GM21825 (cell line): ENCODE measurements at regions not wholly inside any gene's neighbourhood (a gene's known extent, or its start where the extent isn't known, plus 50 kb on each side); places are given as distances from the start of the nearest gene placed in this dataset.
"Not testable (repeated sequence)": the region's sequence is repeated elsewhere in the genome, so short reads cannot be mapped to it uniquely, and the experiment has no call there.

Experiments used
- ATAC-seq: cut with Tn5 transposase; IDR thresholded peaks from one replicate; pipeline ENCODE4 v1.9.1; 2021; ENCODE audit warnings: mild to moderate bottlenecking, moderate library complexity; ENCODE audit not compliant: unreplicated experiment

- ATAC-seq: no peak
These were observed 96.6 kb upstream of the B3GAT2 start for GRCh38 chr6:71053475-71053874.

GRCh38 chr6:71056656-71057055 lies 99.8 kb upstream of the B3GAT2 start:
- no peak for ATAC-seq

DNA sequence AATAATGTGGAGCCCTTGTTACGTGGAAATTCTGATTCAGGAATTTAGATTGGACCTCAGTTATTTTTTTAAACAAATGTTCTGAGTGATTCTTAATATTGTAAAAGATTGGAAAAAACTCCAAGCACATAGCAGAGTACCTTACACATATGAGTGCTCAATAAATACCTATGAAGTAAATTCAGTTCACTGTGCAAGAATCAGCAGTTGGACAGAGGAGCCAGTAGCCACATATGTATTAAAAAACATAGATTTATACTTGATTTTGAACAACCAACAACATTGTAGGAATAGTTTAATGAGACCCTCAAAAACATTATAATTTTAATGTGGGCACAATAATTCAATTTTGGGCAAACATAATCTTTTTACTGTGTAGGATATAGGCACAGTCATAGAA lies 109.3 kb upstream of the B3GAT2 start:
- ATAC-seq: no peak

DNA sequence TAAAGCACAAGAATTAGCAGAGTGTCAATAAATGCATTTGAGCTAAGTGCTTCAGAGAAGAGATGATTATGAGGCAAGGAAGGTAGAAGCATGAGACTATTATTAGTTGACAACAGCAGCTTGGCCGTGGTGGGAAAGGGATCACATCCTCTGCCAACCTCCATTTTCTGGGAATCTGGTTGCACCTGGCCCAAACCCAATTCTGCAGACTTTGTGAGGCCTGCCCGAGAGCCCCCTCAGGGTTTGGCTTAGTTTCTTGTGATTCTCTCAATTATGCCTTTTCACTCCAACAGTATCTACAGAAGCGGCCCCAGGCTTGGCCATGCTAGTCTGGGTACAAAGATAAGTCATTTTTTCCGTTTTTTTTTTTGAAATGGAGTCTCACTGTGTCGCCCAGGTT lies 111.0 kb upstream of the B3GAT2 start:
- ATAC-seq: no peak

DNA sequence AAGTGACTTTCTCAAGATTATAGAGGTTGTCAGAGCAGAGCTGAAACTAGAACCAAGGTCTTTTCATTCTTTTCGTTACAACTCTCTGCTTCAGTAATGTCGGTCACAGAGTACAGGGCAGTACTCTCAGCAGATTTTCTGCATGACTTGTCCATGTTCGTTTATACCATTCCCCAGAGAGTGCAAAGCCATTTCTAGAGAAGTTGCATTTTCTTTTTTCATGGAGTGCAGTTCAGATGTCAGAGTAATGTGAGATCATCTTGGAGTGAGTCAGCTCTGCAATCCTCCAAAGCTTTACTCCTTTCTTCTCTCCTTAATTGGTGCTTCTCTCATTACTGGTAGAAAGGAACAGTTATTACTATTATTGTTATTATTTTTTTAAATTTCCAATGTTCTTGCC lies 115.6 kb upstream of the B3GAT2 start:
- no peak for ATAC-seq

DNA sequence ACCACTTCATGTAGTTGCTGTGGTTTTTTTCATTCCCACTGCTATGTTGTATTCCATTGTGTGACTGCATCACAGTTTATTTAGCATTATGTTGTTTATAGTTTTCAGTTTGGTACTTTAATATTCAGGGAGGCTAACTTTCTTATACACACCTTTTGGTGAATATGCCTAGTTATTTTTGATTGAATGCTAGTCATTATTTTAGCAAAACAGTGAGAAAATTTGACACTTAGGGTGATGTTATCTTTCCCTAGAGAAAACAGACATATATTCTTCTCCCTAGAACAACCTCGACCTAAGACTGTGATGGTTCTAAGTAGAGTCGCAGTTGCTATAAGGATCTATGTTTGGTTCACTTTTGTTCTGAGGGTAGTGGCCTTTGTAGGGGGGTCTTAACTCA lies 120.8 kb upstream of the B3GAT2 start:
- ATAC-seq: no peak

- ATAC-seq: no peak
These were observed 122.8 kb upstream of the B3GAT2 start for GRCh38 chr6:71079677-71080076.

DNA sequence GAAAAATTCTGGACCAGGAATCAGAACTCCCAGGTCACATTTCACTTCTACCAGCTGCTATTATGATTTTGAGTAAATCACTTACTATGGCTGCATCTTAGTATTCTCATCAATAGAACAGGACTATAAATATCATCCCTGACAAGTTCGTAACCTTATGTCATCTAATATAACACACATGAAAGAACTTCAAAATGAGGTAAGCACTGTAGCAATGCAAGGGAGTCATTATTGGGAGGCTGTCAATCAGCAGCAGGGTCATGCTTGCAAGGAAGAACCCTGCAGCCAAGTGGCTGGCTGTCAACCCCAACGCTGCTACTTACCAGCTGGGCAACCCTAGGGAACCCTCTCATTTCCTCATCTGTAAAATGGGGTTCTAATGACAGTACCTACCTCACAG lies 123.3 kb upstream of the B3GAT2 start:
- ATAC-seq: no peak

DNA sequence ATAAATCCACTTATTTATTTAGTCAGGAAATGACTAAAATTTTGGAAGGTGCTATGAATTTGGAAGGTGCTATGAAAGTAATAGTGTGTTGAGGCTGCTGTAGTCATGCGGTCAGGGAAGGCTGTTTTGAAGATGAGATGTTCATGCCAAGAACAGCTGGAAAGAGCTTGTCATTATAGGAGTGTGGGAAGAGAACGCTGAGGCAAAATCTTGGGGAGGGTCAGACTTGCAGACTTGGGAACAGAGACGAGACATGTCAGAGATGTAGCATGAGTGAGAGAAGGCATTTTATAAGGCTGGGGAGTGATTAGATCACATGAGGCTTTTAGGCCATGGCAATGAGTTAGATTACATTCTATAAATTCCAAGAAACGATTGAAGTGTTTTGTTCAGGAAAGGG lies 124.0 kb upstream of the B3GAT2 start:
- ATAC-seq: no peak

GRCh38 chr6:71082033-71082650 lies 125.3 kb upstream of the B3GAT2 start:
- no peak for ATAC-seq

GRCh38 chr6:71083308-71083820 lies 126.5 kb upstream of the B3GAT2 start:
- ATAC-seq: no peak

GRCh38 chr6:71088166-71088565 lies 131.3 kb upstream of the B3GAT2 start:
- no peak for ATAC-seq

DNA sequence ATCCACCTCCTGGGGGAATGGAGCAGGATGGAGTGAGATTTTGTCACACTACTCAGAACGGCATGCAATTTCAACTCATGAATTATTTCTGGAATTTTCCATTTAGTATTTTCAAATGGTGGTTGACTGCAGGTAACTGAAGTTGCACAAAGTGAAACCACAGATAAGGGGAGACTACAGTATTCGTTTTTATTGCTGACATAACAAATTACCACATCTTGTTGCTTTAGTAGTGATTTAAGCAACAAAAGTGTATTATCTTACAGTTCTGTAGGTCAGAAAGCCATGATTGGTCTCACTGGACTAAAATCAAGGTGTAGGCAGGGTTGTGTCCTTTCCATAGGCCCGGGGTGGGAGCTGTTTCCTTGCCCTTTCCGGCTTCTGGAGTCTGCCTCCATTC lies 133.4 kb upstream of the B3GAT2 start:
- ATAC-seq: no peak

DNA sequence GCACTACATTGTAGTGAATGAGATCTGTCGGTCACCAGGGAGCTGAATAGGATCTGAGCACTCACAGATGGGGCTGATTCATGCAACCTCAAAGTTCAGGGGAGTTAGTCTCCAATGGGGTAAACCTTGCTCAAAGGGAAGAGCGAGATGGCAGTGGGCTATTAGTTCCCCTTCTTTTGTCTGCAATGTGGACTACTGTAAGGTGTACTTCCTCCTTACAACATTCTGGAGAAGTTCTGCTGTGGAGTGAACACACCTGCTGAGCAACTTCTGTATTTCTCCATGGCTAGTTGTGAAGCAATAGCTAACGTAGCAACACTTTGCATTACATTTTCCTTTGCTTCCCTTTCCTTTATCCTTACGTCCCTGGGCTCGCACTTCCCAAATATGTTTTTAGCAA lies 134.3 kb upstream of the B3GAT2 start:
- no peak for ATAC-seq

- no peak for ATAC-seq
These were observed 135.1 kb upstream of the B3GAT2 start for GRCh38 chr6:71091956-71092355.

DNA sequence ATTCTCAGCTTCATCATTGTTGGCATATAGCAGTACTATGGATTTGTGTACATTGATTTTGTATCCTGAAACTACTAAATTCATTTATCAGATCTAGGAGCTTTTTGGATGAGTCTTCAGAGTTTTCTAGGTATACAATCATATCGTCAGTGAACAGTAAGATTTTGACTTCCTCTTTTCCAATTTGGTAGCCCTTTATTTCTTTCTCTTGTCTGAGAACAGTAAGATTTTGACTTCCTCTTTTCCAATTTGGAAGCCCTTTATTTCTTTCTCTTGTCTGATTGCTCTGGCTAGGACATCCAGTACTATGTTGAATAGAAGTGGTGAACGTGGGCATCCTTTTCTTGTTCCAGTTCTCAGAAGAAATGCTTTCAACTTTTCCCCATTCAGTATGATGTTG lies 140.4 kb upstream of the B3GAT2 start:
- ATAC-seq: not testable (repeated sequence)

GRCh38 chr6:71099649-71100048 lies 142.8 kb upstream of the B3GAT2 start:
- ATAC-seq: no peak

DNA sequence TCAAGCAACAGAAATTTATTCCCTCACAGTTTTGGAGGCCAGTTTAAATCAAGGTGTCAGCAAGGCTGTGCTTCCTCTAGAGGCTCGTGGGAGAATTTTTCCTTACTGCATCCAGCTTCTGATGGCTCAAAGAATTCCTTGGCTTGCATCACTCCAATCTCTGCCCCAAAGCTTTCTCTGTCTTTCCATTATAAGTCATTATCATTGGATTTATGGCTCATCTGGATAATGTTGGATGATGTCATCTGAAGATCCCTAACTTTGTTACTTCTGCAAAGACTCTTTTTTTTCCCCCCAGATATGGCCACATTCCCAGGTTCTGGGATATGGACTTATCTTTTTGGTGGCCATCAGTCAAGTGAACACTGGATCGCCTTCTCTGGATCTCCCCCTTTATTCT lies 146.3 kb upstream of the B3GAT2 start:
- ATAC-seq: no peak

DNA sequence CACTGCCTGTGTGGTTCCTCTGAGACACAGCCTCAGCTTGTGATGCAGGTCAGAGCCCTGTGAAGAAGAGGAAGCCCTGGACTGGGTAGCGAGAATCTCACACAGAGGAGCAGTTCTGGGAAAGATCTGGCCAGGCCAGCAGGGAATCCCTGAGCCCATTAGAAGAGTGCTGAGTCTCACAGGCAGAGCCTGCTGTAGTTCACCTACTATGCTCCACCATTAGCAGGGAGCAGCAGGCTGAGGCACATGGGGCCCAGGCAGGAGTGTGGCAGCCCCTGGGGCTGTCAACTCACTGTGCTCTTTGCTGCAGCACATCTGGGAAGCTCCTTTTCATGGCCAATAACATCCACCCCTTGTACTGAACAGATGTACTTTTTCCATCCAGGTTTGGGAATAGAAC lies 146.8 kb upstream of the B3GAT2 start:
- no peak for ATAC-seq

DNA sequence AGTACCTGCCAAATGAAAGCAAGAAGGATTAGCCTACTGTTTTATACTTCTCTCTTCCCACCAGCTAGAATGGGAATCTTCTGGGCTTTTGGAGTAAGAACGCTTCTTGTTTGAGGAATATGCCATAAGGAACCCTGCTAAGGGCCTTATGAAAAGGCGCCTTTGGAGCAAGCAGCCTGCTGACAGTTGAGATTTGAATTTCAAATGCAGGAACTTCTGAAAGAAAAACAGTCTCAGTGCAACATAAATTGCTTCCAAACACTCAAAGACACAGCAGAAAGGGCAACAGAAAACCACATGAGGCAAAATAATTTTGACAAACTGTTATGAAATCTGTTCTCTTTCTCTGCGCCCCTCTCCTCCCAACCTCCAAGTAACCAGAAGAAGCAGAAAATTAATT lies 149.4 kb upstream of the B3GAT2 start:
- ATAC-seq: no peak

- ATAC-seq: no peak
These were observed 151.1 kb upstream of the B3GAT2 start for GRCh38 chr6:71107911-71108420.

GRCh38 chr6:71114544-71114943 lies 157.7 kb upstream of the B3GAT2 start:
- ATAC-seq: no peak

- ATAC-seq: no peak
These were observed 158.1 kb upstream of the B3GAT2 start for GRCh38 chr6:71114986-71115385.
